ENCODE measurements at regions not wholly inside any gene's neighbourhood (a gene's known extent, or its start where the extent isn't known, plus 50 kb on each side); places are given as distances from the start of the nearest gene placed in this dataset.

GRCh38 chr17:36705874-36706731 is 104.7 kb downstream of the MRM1 start:
- DNase-seq (peak; percentile 36 to 61 (median 42)), ATAC-seq (peak; percentile 27)
- no peak overlapping the region for H3K4me3 ChIP-seq
- H3K36me3 ChIP-seq (replicated peaks in 1 of 2; ENCODE audit: insufficient read depth in 1 of 2, low read depth in 2 of 2), result no peaks in the 10 kb centered on the region
- no peaks in the 10 kb centered on the region for H3K9me3 ChIP-seq
- H3K27ac ChIP-seq, result no peak overlapping the region
- peaks cover 8% of the 10 kb centered on the region for H3K4me1 ChIP-seq
- 32 to 39% methylated on average over 15 of the region's 15 CpGs for WGBS, 2 donors
- intact Hi-C loops (cut with DNase I), result loop anchor here (5.0 kb wide), 1 partner anchor 341 kb away; no protein-coding TSS in a partner anchor
- TF ChIP-seq CTCF (IDR thresholded peaks at IDR 0.05) (peak; percentile 8 to 59 (median 54)), POLR2A (IDR thresholded peaks at IDR 0.05) (no peak)
- peaks cover 0 to 5% of the 10 kb centered on the region in 2 donors for H3K27me3 ChIP-seq

- Histone ChIP-seq H3K4me3 (no peak overlapping the region), H3K27me3 (peaks cover 0 to 5% of the 10 kb centered on the region in 2 donors), H3K27ac (no peak overlapping the region), H3K4me1 (peaks cover 8% of the 10 kb centered on the region), H3K9me3 (no peaks in the 10 kb centered on the region), H3K36me3 (replicated peaks in 1 of 2; ENCODE audit: insufficient read depth in 1 of 2, low read depth in 2 of 2) (no peaks in the 10 kb centered on the region)
- no peak for TF ChIP-seq POLR2A (IDR thresholded peaks at IDR 0.05)
- TF ChIP-seq CTCF (IDR thresholded peaks at IDR 0.05), result no peak
- intact Hi-C loops (cut with DNase I), result loop anchor here (5.0 kb wide), 1 partner anchor 339 kb away; no protein-coding TSS in a partner anchor
- ATAC-seq (no peak), DNase-seq (no peak)
- 87 to 88% methylated on average over 3 of the region's 3 CpGs for WGBS, 2 donors
Measured at GRCh38 chr17:36707904-36708303, 106.5 kb downstream of the MRM1 start.

GRCh38 chr17:36714789-36715188 is 113.4 kb downstream of the MRM1 start:
- Histone ChIP-seq H3K36me3 (replicated peaks in 1 of 2; ENCODE audit: insufficient read depth in 1 of 2, low read depth in 2 of 2) (no peaks in the 10 kb centered on the region), H3K27ac (no peak overlapping the region), H3K4me3 (no peak overlapping the region), H3K9me3 (no peaks in the 10 kb centered on the region), H3K27me3 (peaks cover 0 to 2% of the 10 kb centered on the region in 2 donors), H3K4me1 (no peaks in the 10 kb centered on the region)
- TF ChIP-seq POLR2A (IDR thresholded peaks at IDR 0.05), result no peak
- TF ChIP-seq CTCF (IDR thresholded peaks at IDR 0.05), result no peak
- ATAC-seq (no peak), DNase-seq (no peak)
- intact Hi-C loops (cut with DNase I), result no loop called here
- WGBS, 2 donors, result 68 to 70% methylated on average over 6 of the region's 6 CpGs

GRCh38 chr17:36715951-36716350 is 114.6 kb downstream of the MRM1 start:
- WGBS, 2 donors, result 69 to 79% methylated on average over 5 to 7 of the region's 7 CpGs
- no peaks in the 10 kb centered on the region for H3K9me3 ChIP-seq
- DNase-seq (no peak), ATAC-seq (no peak)
- peaks cover 0 to 2% of the 10 kb centered on the region in 2 donors for H3K27me3 ChIP-seq
- no peak overlapping the region for H3K27ac ChIP-seq
- intact Hi-C loops (cut with DNase I), result no loop called here
- no peak for TF ChIP-seq CTCF (IDR thresholded peaks at IDR 0.05)
- TF ChIP-seq POLR2A (IDR thresholded peaks at IDR 0.05), result no peak
- no peaks in the 10 kb centered on the region for H3K36me3 ChIP-seq (replicated peaks in 1 of 2; ENCODE audit: insufficient read depth in 1 of 2, low read depth in 2 of 2)
- no peak overlapping the region for H3K4me3 ChIP-seq
- no peaks in the 10 kb centered on the region for H3K4me1 ChIP-seq
